ENCODE measurements at regions not wholly inside any gene's neighbourhood (a gene's known extent, or its start where the extent isn't known, plus 50 kb on each side); places are given as distances from the start of the nearest gene placed in this dataset.

DNA sequence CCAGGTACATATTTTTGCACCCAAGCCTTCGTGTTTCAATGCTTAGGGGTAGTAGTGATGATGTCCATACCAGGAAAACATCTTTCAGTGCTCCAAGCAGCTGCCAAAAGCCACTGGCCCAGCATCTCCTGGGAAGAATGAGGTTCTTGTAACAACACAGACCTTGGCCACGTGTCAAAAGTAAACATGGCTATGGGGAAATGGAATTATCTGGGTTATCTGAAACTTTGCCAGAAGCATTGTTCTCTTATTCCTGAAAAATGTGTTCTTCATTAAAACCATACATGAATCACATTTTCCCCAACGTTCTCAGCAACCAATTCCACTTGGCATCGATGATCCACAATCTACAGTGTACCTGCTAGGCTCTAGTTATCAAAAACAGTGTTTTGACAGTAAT lies 524.2 kb upstream of the EEF2KMT start:
- TF ChIP-seq, protein P1, sequence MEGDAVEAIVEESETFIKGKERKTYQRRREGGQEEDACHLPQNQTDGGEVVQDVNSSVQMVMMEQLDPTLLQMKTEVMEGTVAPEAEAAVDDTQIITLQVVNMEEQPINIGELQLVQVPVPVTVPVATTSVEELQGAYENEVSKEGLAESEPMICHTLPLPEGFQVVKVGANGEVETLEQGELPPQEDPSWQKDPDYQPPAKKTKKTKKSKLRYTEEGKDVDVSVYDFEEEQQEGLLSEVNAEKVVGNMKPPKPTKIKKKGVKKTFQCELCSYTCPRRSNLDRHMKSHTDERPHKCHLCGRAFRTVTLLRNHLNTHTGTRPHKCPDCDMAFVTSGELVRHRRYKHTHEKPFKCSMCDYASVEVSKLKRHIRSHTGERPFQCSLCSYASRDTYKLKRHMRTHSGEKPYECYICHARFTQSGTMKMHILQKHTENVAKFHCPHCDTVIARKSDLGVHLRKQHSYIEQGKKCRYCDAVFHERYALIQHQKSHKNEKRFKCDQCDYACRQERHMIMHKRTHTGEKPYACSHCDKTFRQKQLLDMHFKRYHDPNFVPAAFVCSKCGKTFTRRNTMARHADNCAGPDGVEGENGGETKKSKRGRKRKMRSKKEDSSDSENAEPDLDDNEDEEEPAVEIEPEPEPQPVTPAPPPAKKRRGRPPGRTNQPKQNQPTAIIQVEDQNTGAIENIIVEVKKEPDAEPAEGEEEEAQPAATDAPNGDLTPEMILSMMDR (IDR thresholded peaks at IDR 0.05) = no peak
- no peak for TF ChIP-seq POLR2A (IDR thresholded peaks at IDR 0.05)
